OCI-LY1 (cell line): ENCODE measurements at regions not wholly inside any gene's neighbourhood (a gene's known extent, or its start where the extent isn't known, plus 50 kb on each side); places are given as distances from the start of the nearest gene placed in this dataset.

ENCODE experiments used
- H2AFZ ChIP-seq: fragments of 200-600 bp; sonication (generic), shearing (Covaris generic); 2 replicates; pipeline ENCODE4 v1.6.0; 2014; ENCODE audit warnings: antibody characterized with exemption, mild to moderate bottlenecking, low read length
- H3F3A ChIP-seq: fragments of 200-600 bp; sonication (generic), shearing (Covaris generic); 2 replicates; pipeline ENCODE4 v1.6.0; 2014; ENCODE audit warnings: mild to moderate bottlenecking, antibody characterized with exemption, low read length, moderate library complexity; ENCODE audit not compliant: insufficient read depth
- H3K27ac ChIP-seq: fragments of 200-600 bp; sonication (generic); 2 replicates; pipeline ENCODE4 v1.5.1; 2014; ENCODE audit warnings: low read length, mixed run types, mild to moderate bottlenecking, low read depth; ENCODE audit not compliant: poor library complexity, severe bottlenecking
- H3K27me3 ChIP-seq: fragments of 200-600 bp; sonication (generic); 2 replicates; pipeline ENCODE4 v1.6.0; 2014; ENCODE audit warnings: antibody characterized with exemption, mild to moderate bottlenecking, low read length, moderate library complexity; ENCODE audit not compliant: insufficient read depth
- H3K36me3 ChIP-seq: fragments of 200-600 bp; sonication (generic); 2 replicates; pipeline ENCODE4 v1.6.1; 2014; ENCODE audit warnings: mild to moderate bottlenecking, antibody characterized with exemption, low read length, moderate library complexity, mixed read lengths; ENCODE audit not compliant: insufficient read depth
- H3K4me1 ChIP-seq: fragments of 200-600 bp; sonication (generic); 2 replicates; pipeline ENCODE4 v1.5.1; 2014; ENCODE audit warnings: mild to moderate bottlenecking, low read length, moderate library complexity; ENCODE audit not compliant: insufficient read depth, severe bottlenecking
- H3K4me2 ChIP-seq: fragments of 200-600 bp; sonication (generic), shearing (Covaris generic); 2 replicates; pipeline ENCODE4 v1.6.1; 2014; ENCODE audit warnings: low read length
- H3K4me3 ChIP-seq: fragments of 200-600 bp; sonication (generic); 2 replicates; pipeline ENCODE4 v1.5.1; 2014; ENCODE audit warnings: low read length, low read depth, mild to moderate bottlenecking, mixed read lengths; ENCODE audit not compliant: poor library complexity, severe bottlenecking
- H3K79me2 ChIP-seq: fragments of 200-600 bp; shearing (Covaris generic); 2 replicates; pipeline ENCODE4 v1.6.1; 2016; ENCODE audit warnings: mixed run types, low read length, mixed read lengths; ENCODE audit not compliant: insufficient read depth
- H3K9ac ChIP-seq: fragments of 200-600 bp; sonication (generic), shearing (Covaris generic); 2 replicates; pipeline ENCODE4 v1.6.1; 2014; ENCODE audit warnings: mild to moderate bottlenecking, low read length, mixed read lengths
- H3K9me2 ChIP-seq: fragments of 200-600 bp; sonication (generic), shearing (Covaris generic); 2 replicates; pipeline ENCODE4 v1.6.1; 2014; ENCODE audit warnings: low read depth, mild to moderate bottlenecking, low read length, mixed read lengths
- H3K9me3 ChIP-seq: fragments of 200-600 bp; shearing (Covaris generic); 2 replicates; pipeline ENCODE4 v1.6.1; 2014; ENCODE audit warnings: low read length, mixed read lengths
- H4K20me1 ChIP-seq: fragments of 200-600 bp; sonication (generic), shearing (Covaris generic); 2 replicates; pipeline ENCODE4 v1.6.0; 2016; ENCODE audit warnings: mild to moderate bottlenecking, low read length; ENCODE audit not compliant: insufficient read depth
- CTCF ChIP-seq: fragments of 200-600 bp; sonication (generic), shearing (Covaris generic); IDR thresholded peaks from 2 replicates; pipeline ENCODE4 v1.5.1; 2017; ENCODE audit warnings: mild to moderate bottlenecking, antibody characterized with exemption, low read length, moderate library complexity, mixed read lengths
- EZH2 ChIP-seq: fragments of 200-600 bp; sonication (generic), shearing (Covaris generic); IDR thresholded peaks from 2 replicates; pipeline ENCODE4 v1.8.0; 2017; ENCODE audit warnings: borderline replicate concordance, mixed run types, mild to moderate bottlenecking, antibody characterized with exemption, low read length, moderate library complexity, mixed read lengths

- H4K20me1 ChIP-seq, result no peaks in the 10 kb centered on the region
- TF ChIP-seq EZH2 (no peak), CTCF (no peak)
- no peaks in the 10 kb centered on the region for H3K36me3 ChIP-seq
- no peak overlapping the region for H3K4me2 ChIP-seq
- no peak overlapping the region for H3K27ac ChIP-seq
- no peaks in the 10 kb centered on the region for H3K9me3 ChIP-seq
- H3F3A ChIP-seq, result no peaks in the 10 kb centered on the region
- H3K9ac ChIP-seq, result no peak overlapping the region
- H3K4me1 ChIP-seq, result no peaks in the 10 kb centered on the region
- H3K9me2 ChIP-seq, result no peaks in the 10 kb centered on the region
- no peaks in the 10 kb centered on the region for H3K79me2 ChIP-seq
- H3K27me3 ChIP-seq, result peaks cover 3% of the 10 kb centered on the region; the same call in 1 of the 2 replicates
- no peak overlapping the region for H3K4me3 ChIP-seq
- H2AFZ ChIP-seq, result no peak overlapping the region
These were observed 131.9 kb upstream of the NFIA start for GRCh38 chr1:60950224-60951063.

GRCh38 chr1:60949826-60950197 lies 132.5 kb upstream of the NFIA start:
- Histone ChIP-seq H3K27ac (no peak overlapping the region), H3K9me2 (no peaks in the 10 kb centered on the region), H3K36me3 (no peaks in the 10 kb centered on the region), H3K4me3 (no peak overlapping the region), H3K4me1 (no peaks in the 10 kb centered on the region), H3K79me2 (no peaks in the 10 kb centered on the region), H3K4me2 (no peak overlapping the region), H3K9me3 (no peaks in the 10 kb centered on the region), H4K20me1 (no peaks in the 10 kb centered on the region), H3K27me3 (peaks cover 3% of the 10 kb centered on the region; the same call in 1 of the 2 replicates), H3F3A (no peaks in the 10 kb centered on the region), H2AFZ (no peak overlapping the region), H3K9ac (no peak overlapping the region)
- TF ChIP-seq EZH2 (no peak), CTCF (no peak)

GRCh38 chr1:60949154-60949825 lies 133.1 kb upstream of the NFIA start:
- H3K4me3 ChIP-seq, result no peak overlapping the region

More at GRCh38 chr1:60949154-60949825, 133.1 kb upstream of the NFIA start:
- H3K9me3 ChIP-seq, result no peaks in the 10 kb centered on the region
- H3K79me2 ChIP-seq, result no peaks in the 10 kb centered on the region
- no peak for TF ChIP-seq CTCF
- TF ChIP-seq EZH2, result no peak
- no peaks in the 10 kb centered on the region for H3F3A ChIP-seq
- H2AFZ ChIP-seq, result no peak overlapping the region
- H3K4me1 ChIP-seq, result no peaks in the 10 kb centered on the region
- H3K9me2 ChIP-seq, result no peaks in the 10 kb centered on the region
- no peak overlapping the region for H3K4me2 ChIP-seq
- H3K27me3 ChIP-seq, result peaks cover 3% of the 10 kb centered on the region; the same call in 1 of the 2 replicates
- H3K9ac ChIP-seq, result no peak overlapping the region
- no peaks in the 10 kb centered on the region for H4K20me1 ChIP-seq
- no peaks in the 10 kb centered on the region for H3K36me3 ChIP-seq
- H3K27ac ChIP-seq, result no peak overlapping the region
